Vagina (tissue), 2 donors: ENCODE measurements at regions not wholly inside any gene's neighbourhood (a gene's known extent, or its start where the extent isn't known, plus 50 kb on each side); places are given as distances from the start of the nearest gene placed in this dataset.

Experiments used
- CTCF ChIP-seq, 3 experiments: fragments of 450-650 bp in 2 of 3; fragments of 200-600 bp in 1 of 3; sonication (generic) in 1 of 3; IDR thresholded peaks; one replicate each; pipeline ENCODE4 v1.5.1; 2017 to 2019; ENCODE audit warnings: antibody characterized with exemption in 3 of 3, mild to moderate bottlenecking in 2 of 3, moderate library complexity in 2 of 3
- POLR2A ChIP-seq, 2 donors: fragments of 450-650 bp; IDR thresholded peaks; one replicate each; pipeline ENCODE4 v1.6.1; 2017; ENCODE audit warnings: antibody characterized with exemption in 2 of 2, mild to moderate bottlenecking in 2 of 2, moderate library complexity in 2 of 2
- POLR2AphosphoS5 ChIP-seq, 2 donors: sonication (generic); formaldehyde crosslinking; IDR thresholded peaks; one replicate each; pipeline ENCODE4 v1.9.0; 2017; ENCODE audit warnings: antibody characterized with exemption in 2 of 2, mild to moderate bottlenecking in 2 of 2, low read depth in 1 of 2; ENCODE audit not compliant: insufficient read depth in 1 of 2

GRCh38 chr14:26338231-26338630, 259.6 kb downstream of the NOVA1 start:
- TF ChIP-seq CTCF (IDR thresholded peaks at IDR 0.05): no peak
- TF ChIP-seq POLR2A (IDR thresholded peaks at IDR 0.05): no peak
- no peak for TF ChIP-seq POLR2AphosphoS5 (IDR thresholded peaks at IDR 0.05; ENCODE audit: insufficient read depth in 1 of 2, low read depth in 1 of 2)
